ENCODE measurements at regions not wholly inside any gene's neighbourhood (a gene's known extent, or its start where the extent isn't known, plus 50 kb on each side); places are given as distances from the start of the nearest gene placed in this dataset.

- in situ Hi-C loops (cut with MboI; ENCODE audit: low pct_unique_long_range_greater_than_20kb, low sequenced_read_pairs): no loop called here
- no peak for DNase-seq
Measured at GRCh38 chr5:106727071-106727470, 943.7 kb downstream of the EFNA5 start.

GRCh38 chr5:106720367-106720766, 950.4 kb downstream of the EFNA5 start:
- in situ Hi-C loops (cut with MboI; ENCODE audit: low pct_unique_long_range_greater_than_20kb, low sequenced_read_pairs): no loop called here
- DNase-seq: no peak

GRCh38 chr5:106699796-106700195, 970.9 kb downstream of the EFNA5 start:
- in situ Hi-C loops (cut with MboI; ENCODE audit: low pct_unique_long_range_greater_than_20kb, low sequenced_read_pairs): no loop called here
- no peak for DNase-seq

- in situ Hi-C loops (cut with MboI; ENCODE audit: low pct_unique_long_range_greater_than_20kb, low sequenced_read_pairs): no loop called here
- no peak for DNase-seq
Measured at GRCh38 chr5:106699198-106699597, 971.5 kb downstream of the EFNA5 start.

GRCh38 chr5:106698169-106698568, 972.6 kb downstream of the EFNA5 start:
- in situ Hi-C loops (cut with MboI; ENCODE audit: low pct_unique_long_range_greater_than_20kb, low sequenced_read_pairs): no loop called here
- no peak for DNase-seq

- DNase-seq: no peak
- in situ Hi-C loops (cut with MboI; ENCODE audit: low pct_unique_long_range_greater_than_20kb, low sequenced_read_pairs): no loop called here
Measured at GRCh38 chr5:106691701-106692100, 979.0 kb downstream of the EFNA5 start.

- no peak for DNase-seq
- in situ Hi-C loops (cut with MboI; ENCODE audit: low pct_unique_long_range_greater_than_20kb, low sequenced_read_pairs): no loop called here
Measured at GRCh38 chr5:106690585-106690984, 980.2 kb downstream of the EFNA5 start.

GRCh38 chr5:106680330-106680729, 990.4 kb downstream of the EFNA5 start:
- in situ Hi-C loops (cut with MboI; ENCODE audit: low pct_unique_long_range_greater_than_20kb, low sequenced_read_pairs): no loop called here
- no peak for DNase-seq

GRCh38 chr5:106677057-106677456, 993.7 kb downstream of the EFNA5 start:
- no peak for DNase-seq
- in situ Hi-C loops (cut with MboI; ENCODE audit: low pct_unique_long_range_greater_than_20kb, low sequenced_read_pairs): no loop called here

- no peak for DNase-seq
- in situ Hi-C loops (cut with MboI; ENCODE audit: low pct_unique_long_range_greater_than_20kb, low sequenced_read_pairs): no loop called here
Measured at GRCh38 chr5:106675687-106676086, 995.0 kb downstream of the EFNA5 start.

GRCh38 chr5:106673941-106674340, 996.8 kb downstream of the EFNA5 start:
- DNase-seq: no peak
- in situ Hi-C loops (cut with MboI; ENCODE audit: low pct_unique_long_range_greater_than_20kb, low sequenced_read_pairs): no loop called here

GRCh38 chr5:106661866-106662265, 1008.9 kb downstream of the EFNA5 start:
- in situ Hi-C loops (cut with MboI; ENCODE audit: low pct_unique_long_range_greater_than_20kb, low sequenced_read_pairs): no loop called here

GRCh38 chr5:106660681-106661080, 1010.1 kb downstream of the EFNA5 start:
- in situ Hi-C loops (cut with MboI; ENCODE audit: low pct_unique_long_range_greater_than_20kb, low sequenced_read_pairs): no loop called here
- DNase-seq: no peak

More at GRCh38 chr5:106661866-106662265, 1008.9 kb downstream of the EFNA5 start:
- no peak for DNase-seq

GRCh38 chr5:106658150-106658549, 1012.6 kb downstream of the EFNA5 start:
- in situ Hi-C loops (cut with MboI; ENCODE audit: low pct_unique_long_range_greater_than_20kb, low sequenced_read_pairs): no loop called here
- no peak for DNase-seq

- in situ Hi-C loops (cut with MboI; ENCODE audit: low pct_unique_long_range_greater_than_20kb, low sequenced_read_pairs): no loop called here
- DNase-seq: no peak
Measured at GRCh38 chr5:106656821-106657220, 1013.9 kb downstream of the EFNA5 start.

- in situ Hi-C loops (cut with MboI; ENCODE audit: low pct_unique_long_range_greater_than_20kb, low sequenced_read_pairs): no loop called here
Measured at GRCh38 chr5:106649031-106649430, 1021.7 kb downstream of the EFNA5 start.

GRCh38 chr5:106648401-106648800, 1022.3 kb downstream of the EFNA5 start:
- DNase-seq: no peak
- in situ Hi-C loops (cut with MboI; ENCODE audit: low pct_unique_long_range_greater_than_20kb, low sequenced_read_pairs): no loop called here

More at GRCh38 chr5:106649031-106649430, 1021.7 kb downstream of the EFNA5 start:
- no peak for DNase-seq

- in situ Hi-C loops (cut with MboI; ENCODE audit: low pct_unique_long_range_greater_than_20kb, low sequenced_read_pairs): no loop called here
- no peak for DNase-seq
Measured at GRCh38 chr5:106646106-106646505, 1024.6 kb downstream of the EFNA5 start.

GRCh38 chr5:106640511-106640910, 1030.2 kb downstream of the EFNA5 start:
- in situ Hi-C loops (cut with MboI; ENCODE audit: low pct_unique_long_range_greater_than_20kb, low sequenced_read_pairs): no loop called here
- no peak for DNase-seq

GRCh38 chr5:106639488-106639887, 1031.2 kb downstream of the EFNA5 start:
- DNase-seq: no peak
- in situ Hi-C loops (cut with MboI; ENCODE audit: low pct_unique_long_range_greater_than_20kb, low sequenced_read_pairs): no loop called here

- in situ Hi-C loops (cut with MboI; ENCODE audit: low pct_unique_long_range_greater_than_20kb, low sequenced_read_pairs): no loop called here
Measured at GRCh38 chr5:106637275-106637674, 1033.5 kb downstream of the EFNA5 start.

GRCh38 chr5:106634375-106634774, 1036.4 kb downstream of the EFNA5 start:
- in situ Hi-C loops (cut with MboI; ENCODE audit: low pct_unique_long_range_greater_than_20kb, low sequenced_read_pairs): no loop called here
- no peak for DNase-seq

More at GRCh38 chr5:106637275-106637674, 1033.5 kb downstream of the EFNA5 start:
- no peak for DNase-seq
